RPMI7951 (cell line): ENCODE measurements at regions not wholly inside any gene's neighbourhood (a gene's known extent, or its start where the extent isn't known, plus 50 kb on each side); places are given as distances from the start of the nearest gene placed in this dataset.

Experiments
- DNase-seq: peaks from one replicate; pipeline ENCODE4 v3.0.0-alpha.2; 2012; ENCODE audit warnings: low read depth

- peak; percentile 54 for DNase-seq
These were observed 68.6 kb upstream of the FOXA2 start for GRCh38 chr20:22652681-22653588.

DNA sequence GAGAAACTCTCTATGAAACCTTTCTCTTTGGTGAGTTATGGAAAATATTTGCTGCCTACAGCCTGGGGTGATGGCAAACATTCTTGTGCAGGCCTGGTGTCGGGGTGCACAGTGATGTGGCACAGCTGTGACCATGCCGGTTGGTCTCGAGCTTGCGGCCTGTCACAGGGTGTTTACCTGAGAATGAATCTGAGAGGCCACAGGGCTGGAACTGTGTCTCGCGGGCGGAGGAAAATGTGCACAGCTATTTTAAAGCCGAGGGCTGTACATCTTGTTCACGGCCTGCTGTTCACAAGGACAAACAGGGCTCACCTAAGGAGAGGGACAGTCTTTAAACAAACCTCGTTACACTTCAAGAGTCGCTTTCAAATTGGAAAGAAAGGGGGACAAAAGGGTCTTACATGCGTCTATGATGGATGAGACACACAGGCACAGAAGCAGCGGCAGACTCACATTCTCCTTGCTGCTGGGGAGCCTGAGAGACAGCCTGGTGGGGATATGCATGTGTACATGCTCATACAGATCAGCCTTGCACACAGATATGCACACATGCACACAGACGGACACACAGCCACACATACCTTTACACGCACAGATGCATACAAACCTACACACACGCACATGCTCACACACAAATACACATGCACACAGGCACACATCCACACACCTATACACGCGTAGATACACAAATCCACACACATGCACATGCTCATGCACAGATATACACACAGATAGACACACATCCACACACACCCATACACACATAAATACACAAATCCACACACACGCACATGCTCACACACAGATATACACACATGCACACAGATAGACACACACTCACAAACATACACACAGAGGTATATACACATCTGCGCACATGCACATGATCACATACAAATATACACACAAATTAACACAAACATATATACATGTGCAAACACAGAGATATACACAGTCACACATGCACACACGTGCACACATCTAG is 69.6 kb upstream of the FOXA2 start:
- no peak for DNase-seq

- no peak for DNase-seq
These were observed 79.2 kb upstream of the FOXA2 start for GRCh38 chr20:22663528-22664025.

- no peak for DNase-seq
These were observed 82.8 kb upstream of the FOXA2 start for GRCh38 chr20:22667198-22667597.

- DNase-seq: no peak
These were observed 87.8 kb upstream of the FOXA2 start for GRCh38 chr20:22672191-22672590.

- no peak for DNase-seq
These were observed 89.1 kb upstream of the FOXA2 start for GRCh38 chr20:22673467-22673866.

GRCh38 chr20:22675341-22675740 is 91.0 kb upstream of the FOXA2 start:
- DNase-seq: no peak

DNA sequence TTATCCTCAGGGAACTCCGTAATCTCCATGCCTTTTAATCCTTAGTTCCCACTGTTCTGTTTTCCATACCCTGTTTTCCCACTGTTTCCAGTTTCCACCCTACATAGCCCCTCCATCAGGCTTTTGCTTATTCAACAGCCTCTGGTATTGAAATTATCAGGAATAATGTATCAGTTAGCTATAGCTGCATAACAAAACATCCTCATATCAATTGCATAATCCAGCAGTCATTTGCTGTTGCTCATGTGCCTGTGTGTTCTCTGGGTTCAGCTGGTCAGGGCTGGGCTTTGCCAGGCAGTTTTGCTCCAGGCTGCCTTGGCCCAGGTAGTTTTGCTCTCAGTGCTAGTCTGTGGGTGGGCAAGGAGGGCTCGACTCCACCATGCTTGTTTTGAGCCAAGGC is 94.3 kb upstream of the FOXA2 start:
- DNase-seq: no peak

GRCh38 chr20:22679197-22679596 is 94.8 kb upstream of the FOXA2 start:
- no peak for DNase-seq

DNA sequence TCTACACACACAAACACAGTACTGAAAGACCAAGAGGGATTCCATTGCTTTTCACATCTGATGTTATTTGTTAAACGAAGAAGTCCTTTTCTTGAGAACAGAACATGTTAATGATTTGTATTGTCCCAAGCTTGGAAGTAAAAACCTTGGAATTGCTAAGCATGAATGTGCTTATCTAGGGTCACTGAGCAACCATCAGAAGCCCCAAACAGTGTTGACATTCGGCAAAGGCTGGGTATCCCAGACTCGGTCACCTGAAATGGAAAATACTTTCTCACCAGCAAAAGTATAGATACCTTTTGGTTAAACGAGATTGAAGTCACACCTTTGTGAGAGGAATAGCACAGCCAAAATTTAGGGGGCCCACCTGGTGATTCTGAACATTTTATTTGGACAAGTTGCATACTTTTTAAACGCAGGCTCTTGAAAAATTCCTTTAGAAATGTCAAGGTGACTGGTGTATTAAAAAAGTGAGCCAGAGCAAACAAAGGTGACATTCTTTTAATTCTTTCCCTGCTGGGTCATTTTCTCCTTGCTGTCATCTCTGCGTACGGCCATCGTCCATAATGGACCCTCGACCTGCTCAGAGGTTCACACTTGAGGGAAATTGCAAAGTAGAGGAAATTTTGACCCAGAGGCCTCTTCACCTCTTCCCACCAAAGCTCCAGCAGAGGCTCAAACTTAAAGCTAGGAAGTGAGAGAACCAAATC is 95.8 kb upstream of the FOXA2 start:
- no peak for DNase-seq

- no peak for DNase-seq
These were observed 97.3 kb upstream of the FOXA2 start for GRCh38 chr20:22681591-22682248.

GRCh38 chr20:22682381-22682780 is 98.0 kb upstream of the FOXA2 start:
- no peak for DNase-seq

DNA sequence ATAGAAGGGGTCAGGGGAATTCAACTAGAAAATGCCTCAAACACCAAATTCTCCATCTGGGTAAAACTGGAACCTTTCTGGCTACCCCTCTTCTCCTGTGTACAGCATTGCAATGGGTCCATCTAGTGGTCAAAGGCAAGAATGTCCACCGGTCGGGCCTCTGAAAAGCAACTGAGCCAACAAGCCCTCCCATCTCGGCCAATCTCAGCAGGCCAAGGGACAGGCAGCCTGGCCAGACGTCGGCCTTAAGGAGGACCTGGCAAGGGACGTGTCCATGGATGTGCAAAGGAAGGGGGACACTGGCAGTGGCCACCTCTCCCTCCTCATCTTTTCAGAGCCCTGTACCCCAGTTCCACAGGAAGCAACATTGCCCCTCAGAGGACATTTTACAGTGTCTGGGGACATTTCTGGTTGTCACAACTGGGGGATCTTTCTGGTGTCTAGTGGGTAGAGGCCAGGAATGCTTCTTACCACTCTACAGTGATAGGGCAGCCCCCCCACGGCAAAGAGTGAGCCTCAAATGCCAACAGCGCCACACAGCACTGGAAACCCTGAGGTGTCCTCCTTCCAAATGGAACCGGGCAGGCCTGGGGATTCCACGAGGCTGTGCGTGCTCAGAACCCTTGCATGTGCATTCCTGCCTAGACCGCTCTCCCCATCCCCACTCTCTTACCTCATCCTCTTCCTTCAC is 99.8 kb upstream of the FOXA2 start:
- peak; percentile 76 for DNase-seq

GRCh38 chr20:22684763-22685443 is 100.5 kb upstream of the FOXA2 start:
- peak; percentile 29 for DNase-seq

- DNase-seq: peak; percentile 82
These were observed 101.7 kb upstream of the FOXA2 start for GRCh38 chr20:22686097-22686496.

GRCh38 chr20:22687676-22688349 is 103.4 kb upstream of the FOXA2 start:
- no peak for DNase-seq

DNA sequence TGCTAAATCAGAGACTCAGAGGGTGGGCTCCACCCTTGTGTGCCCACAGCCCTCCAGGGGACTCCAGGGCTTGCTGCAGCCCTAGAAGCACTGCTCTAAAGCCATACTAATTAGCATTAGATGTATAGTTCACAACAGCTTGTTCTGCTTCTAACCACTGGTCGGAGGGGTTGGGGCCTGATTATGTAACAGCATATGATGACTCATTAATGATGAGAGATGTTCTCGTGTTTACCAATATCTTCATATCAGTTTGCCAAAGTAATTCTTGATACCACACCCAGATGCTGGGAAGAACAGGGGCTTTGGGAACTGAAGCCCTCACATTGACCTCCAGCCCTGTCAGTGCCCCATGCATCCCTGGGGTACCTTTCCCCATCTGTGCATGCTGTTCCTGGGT is 104.1 kb upstream of the FOXA2 start:
- DNase-seq: no peak

DNA sequence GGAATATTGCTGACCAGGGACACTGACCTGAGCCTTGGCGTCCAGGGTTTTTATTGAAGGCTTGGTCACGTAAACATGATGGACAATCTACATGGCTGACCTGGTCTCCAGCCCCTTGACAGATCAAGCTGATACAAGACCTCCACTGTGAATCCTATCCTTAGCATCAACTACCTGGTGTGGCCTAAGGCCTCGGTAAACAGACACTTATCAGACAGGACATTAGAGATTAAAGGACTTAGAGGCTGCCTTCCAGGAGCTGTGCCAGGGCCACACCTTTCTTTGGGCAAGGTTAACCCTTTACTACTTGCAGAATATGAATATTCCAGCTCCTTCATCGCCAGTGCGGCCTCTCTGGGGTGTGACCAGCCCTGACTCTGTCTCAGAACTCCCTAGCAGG is 104.9 kb upstream of the FOXA2 start:
- no peak for DNase-seq

DNA sequence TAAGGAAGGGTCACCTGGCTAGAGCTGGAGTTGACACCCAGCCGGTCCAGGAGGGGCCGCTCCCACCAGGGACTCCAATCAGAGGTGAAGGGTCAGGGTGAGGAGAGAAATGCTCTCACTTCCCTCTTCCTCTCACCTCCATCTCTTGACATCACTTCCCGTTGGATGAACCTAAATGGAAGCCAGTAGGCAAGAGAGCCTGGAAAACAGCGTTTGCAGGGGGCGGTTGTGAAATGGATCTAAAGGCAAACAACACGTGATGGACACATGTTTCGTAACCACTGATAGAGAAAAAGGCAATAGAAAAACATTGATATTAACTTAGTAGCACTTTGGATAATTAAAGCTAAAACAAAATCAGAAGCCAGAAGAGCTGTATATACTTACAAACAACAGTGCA is 105.6 kb upstream of the FOXA2 start:
- DNase-seq: no peak
